CD4-positive, CD25-positive, alpha-beta regulatory T cell (primary cell): ENCODE measurements at regions not wholly inside any gene's neighbourhood (a gene's known extent, or its start where the extent isn't known, plus 50 kb on each side); places are given as distances from the start of the nearest gene placed in this dataset.
A peak's percentile ranks its signal among the peaks of the same experiment; 100 is the strongest.
"Not testable (repeated sequence)": the region's sequence is repeated elsewhere in the genome, so short reads cannot be mapped to it uniquely, and the experiment has no call there.

Source experiments
- ATAC-seq, 2 donors: fragments of 150-1000 bp; cut with Tn5 transposase; one replicate each; pipeline ENCODE4 v1.10.0; 2021; ENCODE audit warnings: low read depth in 2 of 2, moderate number of reproducible peaks in 2 of 2, moderate library complexity in 1 of 2
- DNase-seq, 3 donors: peaks; one replicate each; pipeline versions ENCODE4 v3.0.0 to v3.0.0-alpha.2; 2012 to 2022; ENCODE audit warnings: mixed read lengths in 1 of 3
- H3K27ac ChIP-seq: one replicate; pipeline ENCODE4 v1.7.0; 2013; ENCODE audit warnings: mild to moderate bottlenecking, low read length; ENCODE audit not compliant: insufficient read depth, poor library complexity, severe bottlenecking
- H3K27me3 ChIP-seq: one replicate; pipeline ENCODE4 v1.7.0; 2013; ENCODE audit warnings: low read length; ENCODE audit not compliant: control insufficient read depth, insufficient read depth
- H3K36me3 ChIP-seq: one replicate; pipeline ENCODE4 v1.7.0; 2013; ENCODE audit warnings: mild to moderate bottlenecking, low read length, moderate library complexity; ENCODE audit not compliant: control insufficient read depth, insufficient read depth
- H3K4me1 ChIP-seq: 2 replicates; pipeline ENCODE4 v1.7.0; 2013; ENCODE audit warnings: mild to moderate bottlenecking, low read length; ENCODE audit not compliant: insufficient read depth, control insufficient read depth, poor library complexity, severe bottlenecking
- H3K4me3 ChIP-seq: one replicate; pipeline ENCODE4 v1.7.0; 2013; ENCODE audit warnings: low read depth, mild to moderate bottlenecking, low read length, moderate library complexity
- H3K9me3 ChIP-seq, 2 experiments: 1 replicate in 1 of 2; 2 replicates in 1 of 2; pipeline ENCODE4 v1.7.0; 2013; ENCODE audit warnings: low read length in 2 of 2, mild to moderate bottlenecking in 1 of 2, moderate library complexity in 1 of 2; ENCODE audit not compliant: control insufficient read depth in 2 of 2
- H3K27ac Mint-ChIP-seq, 3 donors: one replicate each; pipeline ENCODE4 v1.8.0; 2020 to 2022; ENCODE audit warnings: mild to moderate bottlenecking in 3 of 3, mixed read lengths in 3 of 3, moderate library complexity in 2 of 3
- H3K27me3 Mint-ChIP-seq: one replicate; pipeline ENCODE4 v1.8.0; 2022; ENCODE audit warnings: mild to moderate bottlenecking, mixed read lengths
- H3K36me3 Mint-ChIP-seq: one replicate; pipeline ENCODE4 v1.8.0; 2020; ENCODE audit warnings: mixed read lengths
- H3K4me1 Mint-ChIP-seq, 4 donors: one replicate each; pipeline ENCODE4 v1.8.0; 2020 to 2022; ENCODE audit warnings: mixed read lengths in 4 of 4, mild to moderate bottlenecking in 1 of 4
- H3K4me3 Mint-ChIP-seq, 4 donors: one replicate each; pipeline ENCODE4 v1.8.0; 2020 to 2022; ENCODE audit warnings: mild to moderate bottlenecking in 4 of 4, mixed read lengths in 4 of 4, moderate library complexity in 3 of 4
- H3K9me3 Mint-ChIP-seq, 7 donors: one replicate each; pipeline ENCODE4 v1.8.0; 2020 to 2022; ENCODE audit warnings: mixed read lengths in 7 of 7, mild to moderate bottlenecking in 3 of 7, moderate library complexity in 2 of 7

DNA sequence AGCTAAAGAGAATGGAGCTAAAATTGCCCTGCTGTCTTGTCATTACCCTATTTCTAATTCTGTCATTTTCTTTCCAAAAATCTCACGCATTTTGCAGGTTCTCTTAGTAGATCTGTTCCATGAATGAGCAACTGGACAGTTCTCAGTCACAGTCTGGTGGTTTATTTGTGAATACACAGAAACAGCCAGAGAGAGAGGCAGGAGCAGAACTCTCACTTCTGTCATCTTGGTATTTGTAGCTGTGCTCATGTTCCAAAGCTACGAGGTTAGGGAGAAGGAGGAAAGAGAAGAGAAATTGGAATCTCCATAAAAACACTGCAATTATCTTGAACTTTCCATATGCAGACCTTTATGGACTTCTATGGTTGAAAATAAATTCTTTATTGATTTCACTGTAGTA lies 118.0 kb upstream of the OR13F1 start:
- no peaks in the 10 kb centered on the region for H3K9me3 Mint-ChIP-seq
- H3K4me1 ChIP-seq: no peaks in the 10 kb centered on the region
- no peaks in the 10 kb centered on the region for H3K36me3 Mint-ChIP-seq
- ATAC-seq (no peak), DNase-seq (no peak)
- no peaks in the 10 kb centered on the region for H3K27me3 Mint-ChIP-seq
- no peak overlapping the region for H3K27ac ChIP-seq
- H3K9me3 ChIP-seq: no peaks in the 10 kb centered on the region
- H3K4me3 Mint-ChIP-seq: no peak overlapping the region
- no peak overlapping the region for H3K27ac Mint-ChIP-seq
- H3K27me3 ChIP-seq: no peaks in the 10 kb centered on the region
- no peak overlapping the region for H3K4me3 ChIP-seq
- H3K4me1 Mint-ChIP-seq: no peaks in the 10 kb centered on the region
- H3K36me3 ChIP-seq: no peaks in the 10 kb centered on the region

DNA sequence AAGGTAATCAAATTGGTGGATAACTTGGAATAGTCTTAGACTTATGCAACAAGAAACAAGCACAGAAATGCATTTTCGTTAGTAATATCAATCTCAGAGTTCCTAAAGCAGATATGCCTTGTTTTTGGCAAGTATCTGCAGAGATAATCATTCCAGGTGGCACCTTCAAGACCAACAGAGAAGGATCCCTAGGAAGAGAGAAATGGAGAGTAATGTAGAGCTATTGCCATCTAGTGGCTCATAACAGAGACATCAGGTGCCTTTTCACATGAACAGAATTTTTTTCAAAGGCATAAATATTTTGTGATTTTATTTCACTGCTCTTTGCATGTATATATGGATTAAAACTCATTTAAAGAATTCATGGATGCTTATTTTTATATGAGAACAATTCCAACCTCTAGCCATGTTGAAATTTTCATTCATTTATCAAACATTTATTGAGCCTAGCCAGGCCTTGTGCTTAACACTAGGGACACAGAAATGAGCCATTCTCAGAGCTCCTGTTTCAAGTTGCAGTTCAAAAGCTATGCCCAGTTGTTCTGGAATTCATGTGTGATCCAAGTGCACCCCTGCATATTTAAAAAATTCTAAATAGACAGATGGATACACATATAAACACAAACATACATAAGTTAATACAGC lies 117.5 kb upstream of the OR13F1 start:
- Histone ChIP-seq H3K9me3 (no peaks in the 10 kb centered on the region), H3K27ac (no peak overlapping the region), H3K27me3 (no peaks in the 10 kb centered on the region), H3K36me3 (no peaks in the 10 kb centered on the region), H3K4me3 (no peak overlapping the region), H3K4me1 (no peaks in the 10 kb centered on the region)
- DNase-seq (peak in 1 of 3 donors; percentile 4), ATAC-seq (no peak)
- no peaks in the 10 kb centered on the region for H3K27me3 Mint-ChIP-seq
- no peaks in the 10 kb centered on the region for H3K9me3 Mint-ChIP-seq
- H3K36me3 Mint-ChIP-seq: no peaks in the 10 kb centered on the region
- no peaks in the 10 kb centered on the region for H3K4me1 Mint-ChIP-seq
- H3K27ac Mint-ChIP-seq: no peak overlapping the region
- H3K4me3 Mint-ChIP-seq: no peak overlapping the region

DNA sequence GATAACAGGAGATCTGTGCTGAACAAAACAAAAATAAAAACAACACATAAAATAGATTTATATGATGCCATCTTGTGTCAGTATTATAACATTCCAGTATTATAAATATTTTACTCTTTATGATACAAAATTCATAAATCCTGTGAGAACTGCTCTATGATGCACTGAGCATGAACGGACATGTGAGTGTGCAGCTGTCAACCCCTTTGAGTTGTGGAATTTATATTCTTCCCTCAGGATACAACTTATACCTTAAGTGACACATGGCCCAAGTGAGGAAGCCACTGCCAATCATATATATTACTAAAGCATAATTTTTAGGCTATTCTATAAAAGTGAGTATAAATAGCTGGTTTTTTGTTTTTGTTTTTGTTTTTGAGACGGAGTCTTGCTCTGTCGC lies 116.0 kb upstream of the OR13F1 start:
- no peak overlapping the region for H3K4me3 ChIP-seq
- no peak overlapping the region for H3K27ac ChIP-seq
- H3K4me3 Mint-ChIP-seq: no peak overlapping the region
- H3K36me3 ChIP-seq: no peaks in the 10 kb centered on the region
- H3K4me1 Mint-ChIP-seq: no peaks in the 10 kb centered on the region
- DNase-seq: no peak
- H3K36me3 Mint-ChIP-seq: no peaks in the 10 kb centered on the region
- H3K9me3 ChIP-seq: no peaks in the 10 kb centered on the region
- H3K27me3 ChIP-seq: no peaks in the 10 kb centered on the region
- no peaks in the 10 kb centered on the region for H3K4me1 ChIP-seq
- no peak overlapping the region for H3K27ac Mint-ChIP-seq
- no peak for ATAC-seq
- no peaks in the 10 kb centered on the region for H3K27me3 Mint-ChIP-seq
- H3K9me3 Mint-ChIP-seq: peaks cover 0 to 3% (median 0%) of the 10 kb centered on the region in 7 donors

DNA sequence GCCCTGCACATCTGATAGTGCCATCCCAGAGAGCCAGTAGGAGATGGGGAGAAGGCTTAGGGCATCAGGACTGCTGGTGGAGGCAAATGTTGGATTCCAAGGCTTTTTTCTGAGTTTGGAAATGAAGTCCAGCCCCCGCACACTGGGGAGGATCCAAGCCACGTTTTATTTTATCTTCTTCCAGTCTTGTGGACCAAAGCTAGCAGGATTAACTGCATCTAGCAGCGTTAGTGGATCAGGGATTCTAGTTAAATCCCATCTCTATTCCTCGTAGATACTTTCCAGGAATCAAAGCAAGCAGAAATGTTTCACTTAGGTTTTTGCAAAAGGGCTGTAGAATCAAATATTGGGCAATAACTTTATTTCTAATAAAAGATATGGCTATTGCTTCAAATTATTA lies 114.7 kb upstream of the OR13F1 start:
- no peak for DNase-seq
- Mint-ChIP-seq H3K4me1 (no peaks in the 10 kb centered on the region), H3K36me3 (no peaks in the 10 kb centered on the region), H3K27me3 (no peaks in the 10 kb centered on the region), H3K27ac (no peak overlapping the region), H3K4me3 (no peak overlapping the region), H3K9me3 (peaks cover 0 to 3% (median 0%) of the 10 kb centered on the region in 7 donors)
- Histone ChIP-seq H3K27ac (no peak overlapping the region), H3K9me3 (no peaks in the 10 kb centered on the region), H3K4me1 (no peaks in the 10 kb centered on the region), H3K27me3 (no peaks in the 10 kb centered on the region), H3K36me3 (no peaks in the 10 kb centered on the region), H3K4me3 (no peak overlapping the region)
- ATAC-seq: no peak

DNA sequence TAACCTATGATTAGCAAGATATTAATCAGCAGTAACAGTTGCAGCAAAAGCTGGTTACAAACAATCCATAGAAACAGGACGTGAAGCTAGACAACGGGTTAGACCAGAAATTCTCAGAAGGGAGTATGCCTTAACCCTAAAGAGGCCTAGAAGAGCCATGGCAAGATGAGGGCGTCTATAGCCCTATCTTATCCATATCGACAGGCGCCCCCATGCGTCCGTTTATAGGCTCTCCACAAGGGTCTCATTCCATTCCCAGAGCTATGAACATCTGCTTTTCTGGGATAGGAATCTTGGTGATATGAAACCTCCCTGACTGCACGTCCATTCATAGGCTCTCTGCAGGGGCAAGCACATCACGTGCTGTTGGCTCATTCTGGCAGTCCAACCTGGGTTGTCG lies 109.2 kb upstream of the OR13F1 start:
- not testable (repeated sequence) for H3K27me3 ChIP-seq, H3K4me3 Mint-ChIP-seq, H3K27ac Mint-ChIP-seq, DNase-seq, H3K9me3 Mint-ChIP-seq, H3K4me3 ChIP-seq, ATAC-seq, H3K36me3 ChIP-seq, H3K27me3 Mint-ChIP-seq, H3K4me1 ChIP-seq, H3K27ac ChIP-seq, H3K9me3 ChIP-seq, H3K4me1 Mint-ChIP-seq, H3K36me3 Mint-ChIP-seq

DNA sequence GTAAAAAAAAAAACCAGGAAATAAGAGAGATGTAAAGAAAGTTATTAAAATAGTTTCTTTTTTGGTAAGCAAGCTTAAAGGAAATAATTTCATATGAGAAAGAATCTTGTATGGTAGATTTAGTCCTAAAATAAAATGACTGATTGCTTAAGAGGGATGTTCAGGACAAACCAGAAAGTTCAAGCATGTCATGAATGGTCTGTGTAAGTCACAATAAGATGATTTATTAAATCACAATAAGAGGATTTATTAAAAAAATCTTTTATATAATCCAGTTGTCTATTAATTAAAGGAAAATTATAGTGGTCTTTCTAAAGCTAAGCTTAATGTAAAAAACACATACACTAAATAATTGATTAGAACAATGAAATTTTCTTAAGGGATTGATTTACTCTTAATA lies 91.8 kb upstream of the OR13F1 start:
- no peaks in the 10 kb centered on the region for H3K4me1 Mint-ChIP-seq
- no peaks in the 10 kb centered on the region for H3K36me3 ChIP-seq
- no peaks in the 10 kb centered on the region for H3K27me3 Mint-ChIP-seq
- H3K9me3 Mint-ChIP-seq: peaks cover 0 to 29% (median 5%) of the 10 kb centered on the region in 7 donors
- no peak overlapping the region for H3K4me3 ChIP-seq
- no peaks in the 10 kb centered on the region for H3K27me3 ChIP-seq
- peak overlapping the region in 1 of 4 donors; percentile 32 for H3K4me3 Mint-ChIP-seq
- no peak for ATAC-seq
- H3K9me3 ChIP-seq: peaks cover 0 to 3% of the 10 kb centered on the region in 2 experiments
- DNase-seq: no peak
- no peak overlapping the region for H3K27ac Mint-ChIP-seq
- H3K36me3 Mint-ChIP-seq: no peaks in the 10 kb centered on the region
- H3K4me1 ChIP-seq: no peaks in the 10 kb centered on the region
- no peak overlapping the region for H3K27ac ChIP-seq

DNA sequence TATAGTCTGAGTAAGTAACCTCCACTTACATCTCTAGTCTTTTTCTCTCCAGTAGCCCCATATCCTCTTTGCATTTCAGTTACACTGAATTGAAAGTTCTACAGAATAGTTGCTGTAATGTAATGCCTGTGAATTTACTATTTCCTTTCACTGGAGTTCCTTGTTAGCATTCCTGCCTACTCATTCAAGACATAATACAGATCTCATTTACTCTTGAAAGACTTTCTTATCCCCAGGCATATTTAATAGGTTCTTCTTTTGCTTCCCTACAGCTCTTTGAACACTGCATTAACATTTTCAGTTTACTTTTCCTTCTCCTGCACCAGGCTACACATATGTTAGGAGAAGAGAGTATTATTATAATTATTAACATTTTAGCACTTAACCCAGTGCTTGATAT lies 87.6 kb upstream of the OR13F1 start:
- no peak for DNase-seq
- no peaks in the 10 kb centered on the region for H3K36me3 ChIP-seq
- no peak overlapping the region for H3K27ac Mint-ChIP-seq
- no peak for ATAC-seq
- H3K27me3 ChIP-seq: no peaks in the 10 kb centered on the region
- no peak overlapping the region for H3K27ac ChIP-seq
- H3K36me3 Mint-ChIP-seq: no peaks in the 10 kb centered on the region
- H3K4me1 Mint-ChIP-seq: no peaks in the 10 kb centered on the region
- H3K9me3 ChIP-seq: no peaks in the 10 kb centered on the region
- H3K4me3 ChIP-seq: no peak overlapping the region
- no peaks in the 10 kb centered on the region for H3K27me3 Mint-ChIP-seq
- peaks cover 0 to 27% (median 3%) of the 10 kb centered on the region in 7 donors for H3K9me3 Mint-ChIP-seq
- H3K4me3 Mint-ChIP-seq: no peak overlapping the region
- H3K4me1 ChIP-seq: no peaks in the 10 kb centered on the region

DNA sequence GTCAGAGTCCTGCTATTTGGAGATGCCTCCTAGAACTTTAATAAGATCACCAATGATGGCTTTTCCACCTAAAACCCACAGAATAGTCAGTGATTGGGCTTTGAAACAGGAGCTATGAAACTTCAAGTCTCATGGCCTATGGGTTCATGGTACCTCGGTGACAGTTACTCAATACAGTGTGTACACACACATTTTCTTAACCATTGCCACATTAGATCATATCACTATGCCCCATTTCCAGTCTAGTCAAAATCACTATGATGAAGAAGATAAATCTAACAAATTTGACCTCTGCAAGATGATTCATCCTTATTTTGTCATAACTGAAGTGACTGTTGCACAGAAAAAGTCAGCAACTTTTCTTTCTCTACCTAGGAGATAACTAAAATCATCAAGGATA lies 86.8 kb upstream of the OR13F1 start:
- H3K36me3 ChIP-seq: no peaks in the 10 kb centered on the region
- peaks cover 0 to 24% (median 3%) of the 10 kb centered on the region in 7 donors for H3K9me3 Mint-ChIP-seq
- no peak overlapping the region for H3K4me3 ChIP-seq
- H3K4me3 Mint-ChIP-seq: no peak overlapping the region
- H3K36me3 Mint-ChIP-seq: no peaks in the 10 kb centered on the region
- H3K4me1 ChIP-seq: no peaks in the 10 kb centered on the region
- H3K27me3 Mint-ChIP-seq: no peaks in the 10 kb centered on the region
- ATAC-seq (no peak), DNase-seq (no peak)
- no peak overlapping the region for H3K27ac Mint-ChIP-seq
- no peaks in the 10 kb centered on the region for H3K4me1 Mint-ChIP-seq
- no peaks in the 10 kb centered on the region for H3K27me3 ChIP-seq
- no peaks in the 10 kb centered on the region for H3K9me3 ChIP-seq
- H3K27ac ChIP-seq: no peak overlapping the region
